Activated T-cell treated with anti-CD3 and anti-CD28 coated beads, Interleukin-2, amount 50 U/mL, for 1 hour (primary cell): ENCODE measurements at regions not wholly inside any gene's neighbourhood (a gene's known extent, or its start where the extent isn't known, plus 50 kb on each side); places are given as distances from the start of the nearest gene placed in this dataset.
A peak's percentile ranks its signal among the peaks of the same experiment; 100 is the strongest.

Source experiments
- DNase-seq: peaks from one replicate; pipeline ENCODE4 v3.0.0-alpha.2; 2020

DNA sequence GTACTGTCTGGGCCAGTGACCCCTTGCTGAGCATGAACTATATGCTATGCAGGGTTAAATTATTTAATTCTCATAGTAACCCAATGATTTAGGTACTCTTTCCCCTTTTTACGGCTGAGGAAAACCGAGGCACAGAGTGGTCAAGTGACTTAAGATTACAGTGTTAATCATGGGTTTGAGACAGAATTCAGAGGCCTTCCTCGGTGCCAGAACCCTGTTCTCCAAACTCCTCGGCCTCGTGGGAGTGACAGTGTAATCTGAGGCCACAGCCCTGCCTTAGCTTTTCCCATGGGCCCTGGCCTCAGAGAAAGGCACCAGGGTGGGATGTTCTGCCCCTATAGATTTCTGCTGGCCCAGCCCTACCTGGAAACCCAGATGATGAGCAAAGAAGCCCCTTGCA lies 86.4 kb upstream of the ZNF648 start:
- DNase-seq = no peak

DNA sequence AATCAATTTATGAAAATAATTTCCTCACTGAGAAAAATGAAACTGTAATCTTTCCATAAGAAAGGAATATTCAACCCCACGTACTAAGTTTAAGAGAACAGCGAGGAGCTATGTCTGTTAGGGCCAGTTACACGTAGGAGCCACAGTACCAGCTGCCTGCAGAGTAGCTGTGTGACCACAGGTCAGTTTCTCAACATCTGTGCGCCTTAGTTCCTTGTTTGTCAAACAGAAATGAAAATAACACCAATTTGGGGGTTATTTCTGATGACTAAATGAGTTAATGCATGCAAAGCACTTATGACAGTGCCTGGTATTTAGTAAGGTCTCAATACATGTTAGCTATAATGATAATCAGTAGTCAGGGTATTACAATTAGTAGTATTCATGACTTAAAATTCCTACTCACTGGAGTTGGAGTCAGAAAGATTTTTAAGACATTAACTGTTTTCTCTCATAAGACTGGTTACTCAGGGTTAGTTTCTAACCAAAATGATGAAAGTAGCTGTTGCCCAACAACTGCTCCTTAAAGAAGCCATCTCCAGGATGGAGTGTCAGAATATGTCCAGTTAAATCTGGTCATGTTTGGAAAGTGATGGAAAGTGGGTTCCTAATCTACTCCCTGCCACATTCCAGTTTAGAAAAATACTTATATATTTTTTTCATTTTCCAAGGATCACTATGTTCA lies 85.8 kb upstream of the ZNF648 start:
- no peak for DNase-seq

DNA sequence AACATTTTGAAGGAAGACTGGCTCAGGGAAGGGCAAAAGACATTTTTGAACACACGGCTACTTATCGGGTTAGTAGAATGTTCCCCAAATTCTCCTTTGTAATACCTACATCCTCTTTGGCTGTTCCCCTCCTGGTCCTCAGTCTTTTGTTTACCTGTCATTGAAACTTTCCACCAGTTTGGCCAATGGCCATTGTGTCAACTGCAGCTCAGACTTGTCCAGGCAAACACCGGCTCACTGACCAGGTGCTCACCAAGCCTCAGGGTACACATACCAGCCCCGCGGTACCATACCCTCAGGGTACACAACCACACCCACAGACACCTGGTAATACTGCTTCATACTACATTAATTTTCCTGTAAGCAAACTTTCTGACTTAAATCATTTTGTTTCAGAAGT lies 84.8 kb upstream of the ZNF648 start:
- no peak for DNase-seq

DNA sequence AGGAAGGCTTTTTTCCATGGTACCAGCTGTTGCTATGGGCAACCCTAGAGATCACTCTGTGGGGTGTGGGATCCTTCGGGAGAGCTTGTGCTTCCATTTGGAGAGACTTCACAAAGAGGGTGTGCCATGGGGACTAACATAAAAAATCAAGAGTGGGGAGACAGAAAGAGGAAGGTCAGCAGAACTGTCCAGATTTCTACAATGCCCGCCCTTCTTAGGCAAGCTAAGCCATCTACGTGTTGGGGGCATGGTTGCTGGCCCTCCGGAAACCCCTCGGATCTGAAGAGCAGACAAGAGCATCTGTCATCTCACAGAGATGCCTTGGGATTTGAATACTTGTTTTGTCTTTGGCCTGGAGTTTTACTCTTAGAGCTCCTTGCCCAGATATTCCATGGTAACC lies 83.9 kb upstream of the ZNF648 start:
- DNase-seq = no peak

DNA sequence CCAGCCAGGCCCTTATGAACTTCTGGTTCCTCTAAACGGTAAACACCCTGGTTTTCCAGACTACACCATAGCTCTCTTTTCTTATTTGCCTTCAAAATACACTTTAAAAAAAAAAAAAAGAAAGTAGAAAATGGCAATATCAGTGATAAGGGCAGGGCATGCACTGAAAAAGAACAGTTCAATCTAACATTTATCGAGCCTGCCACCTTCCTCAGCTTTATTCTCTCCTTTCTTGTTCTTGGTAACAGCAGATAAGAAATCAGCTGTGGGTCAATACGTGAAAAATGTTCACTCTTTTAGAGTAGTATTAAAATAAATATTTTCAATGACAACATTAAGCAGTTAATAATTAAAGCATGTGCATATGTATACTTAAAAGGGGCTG lies 83.1 kb upstream of the ZNF648 start:
- DNase-seq = no peak

DNA sequence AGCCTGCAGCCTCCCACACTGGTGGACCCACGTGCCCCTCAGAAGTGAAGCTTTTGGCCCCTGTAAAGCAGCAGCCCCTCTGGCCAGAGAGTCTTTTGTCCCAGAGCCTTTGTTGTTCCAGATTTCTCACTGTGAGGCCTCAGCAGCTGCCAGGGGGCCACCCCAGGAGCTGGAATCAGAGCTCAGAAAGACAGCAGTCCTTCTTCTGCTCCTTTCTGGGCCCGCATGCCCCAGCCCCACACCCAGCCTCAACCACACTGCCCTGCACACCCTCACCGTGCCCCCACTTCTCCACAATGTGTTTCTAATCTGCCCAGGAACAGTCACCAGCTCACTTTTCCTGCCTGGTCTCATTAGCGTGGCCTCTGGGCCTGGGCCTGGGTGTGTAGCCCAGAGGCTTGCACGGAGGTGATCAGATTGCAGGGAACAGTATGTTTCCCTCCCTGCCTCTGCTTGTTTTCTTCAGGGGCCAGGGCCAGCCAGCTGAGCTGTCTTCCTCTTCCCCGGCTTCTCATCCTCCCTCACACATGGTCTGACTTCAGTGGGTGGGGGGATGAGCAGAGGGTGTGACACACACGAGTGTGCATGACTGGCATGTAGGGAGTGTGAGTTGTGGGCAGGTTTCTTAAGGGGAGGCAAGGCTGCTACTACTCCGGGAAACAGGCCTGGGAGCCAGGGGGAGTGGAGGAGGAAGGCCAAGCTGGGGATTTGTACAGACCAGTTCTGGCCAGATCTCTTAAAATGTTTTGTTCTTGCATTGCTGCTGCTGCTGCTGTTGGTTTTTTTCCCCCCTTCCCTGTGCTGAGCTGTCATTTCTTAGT lies 82.5 kb upstream of the ZNF648 start:
- no peak for DNase-seq

DNA sequence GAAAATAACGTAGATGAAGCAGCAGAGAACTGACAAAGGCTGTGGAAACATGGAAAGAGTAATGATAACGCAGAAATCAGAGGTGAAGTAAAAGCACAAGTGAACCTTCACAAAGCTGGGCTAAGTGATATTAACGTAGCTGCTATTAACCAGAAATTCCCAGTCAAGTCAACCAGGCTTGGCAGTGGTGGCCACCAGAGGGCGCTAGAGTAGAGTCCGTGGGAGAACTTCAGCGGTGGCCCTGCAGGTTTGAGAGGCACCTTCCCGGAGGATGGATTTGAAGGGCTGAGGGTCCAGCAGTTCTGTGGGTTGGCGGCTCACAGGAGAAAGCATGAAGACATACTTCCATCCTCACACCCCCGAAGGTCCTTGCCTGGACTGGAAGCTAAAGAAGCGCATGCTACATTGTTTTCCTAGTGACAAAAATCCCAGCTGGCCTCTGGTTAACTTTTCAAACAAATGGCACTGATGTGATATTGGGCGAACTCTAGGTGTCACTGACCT lies 81.7 kb upstream of the ZNF648 start:
- DNase-seq = peak; percentile 84

DNA sequence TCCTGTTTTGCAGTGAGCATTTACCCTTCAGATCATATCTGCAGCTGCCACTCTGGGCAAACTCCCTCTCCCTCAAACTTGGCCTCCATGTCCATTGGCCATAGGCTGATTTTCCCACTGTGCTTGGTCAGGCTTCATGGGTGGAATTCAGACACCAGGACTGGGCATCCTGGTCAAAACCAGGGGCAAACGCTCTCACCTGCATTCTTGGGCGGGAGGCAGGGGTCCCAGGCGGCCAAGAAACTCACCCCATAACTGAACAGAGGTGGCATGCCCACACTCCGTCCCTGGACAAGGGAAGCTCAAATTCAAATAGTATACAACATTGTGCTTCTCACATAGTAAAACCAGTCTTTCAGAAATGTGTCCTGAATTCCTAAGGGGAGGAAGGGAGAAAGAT lies 81.1 kb upstream of the ZNF648 start:
- DNase-seq = no peak

DNA sequence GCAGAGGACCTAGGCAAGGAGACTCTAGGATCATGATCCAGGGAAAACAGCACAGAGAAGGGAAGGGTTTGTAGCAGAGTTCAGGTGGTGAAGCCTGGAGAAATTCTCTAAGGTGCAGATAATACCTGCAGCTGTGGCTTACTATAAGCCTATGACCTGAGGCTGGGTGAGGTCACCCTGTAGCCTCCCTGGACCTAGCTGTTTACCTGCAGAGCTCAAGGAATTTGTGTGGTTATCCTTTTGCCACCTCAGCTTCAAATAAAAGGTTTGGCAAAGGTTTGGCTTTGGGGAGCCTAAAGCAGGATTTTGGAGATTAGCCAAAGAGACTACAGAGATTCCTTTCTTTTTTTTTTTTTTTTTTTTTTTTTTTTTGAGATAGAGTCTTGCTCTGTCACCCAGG lies 79.5 kb upstream of the ZNF648 start:
- no peak for DNase-seq

DNA sequence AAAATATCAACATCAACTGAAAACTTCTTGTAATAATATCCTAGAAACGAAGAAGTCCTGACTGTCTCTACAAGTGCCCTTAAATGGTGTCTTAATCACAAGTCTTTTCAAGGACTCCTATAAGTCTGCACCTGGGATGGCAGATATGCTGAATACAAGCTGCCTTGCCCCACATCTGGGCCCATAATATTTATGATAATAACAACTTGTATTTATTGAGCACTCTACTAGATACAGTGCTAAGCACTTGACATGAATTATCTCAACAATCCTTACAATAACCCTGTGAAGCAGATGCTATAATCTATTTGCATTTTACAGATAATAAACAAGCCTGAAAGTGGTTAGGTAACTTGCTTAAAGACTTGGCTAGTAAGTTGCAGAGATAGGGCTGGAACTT lies 78.0 kb upstream of the ZNF648 start:
- DNase-seq = no peak

DNA sequence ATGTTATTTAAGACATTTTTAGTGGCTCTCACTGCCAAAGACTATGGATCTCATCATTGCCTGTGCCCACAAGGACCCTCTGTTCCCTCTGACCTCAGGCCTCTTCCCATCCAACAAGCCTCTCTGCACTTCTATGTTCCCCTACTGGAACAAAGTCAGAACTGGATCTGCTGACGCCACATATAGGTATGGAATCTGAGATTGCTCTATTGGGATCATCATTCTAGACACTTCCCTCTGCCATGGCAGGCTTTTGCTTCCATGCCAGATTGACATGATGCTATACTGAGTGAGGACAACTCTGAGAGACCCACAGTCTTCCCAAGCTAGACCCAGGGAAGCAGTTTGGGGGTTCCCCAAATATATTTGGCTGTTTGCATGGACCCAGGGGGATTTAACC lies 76.0 kb upstream of the ZNF648 start:
- DNase-seq = no peak

DNA sequence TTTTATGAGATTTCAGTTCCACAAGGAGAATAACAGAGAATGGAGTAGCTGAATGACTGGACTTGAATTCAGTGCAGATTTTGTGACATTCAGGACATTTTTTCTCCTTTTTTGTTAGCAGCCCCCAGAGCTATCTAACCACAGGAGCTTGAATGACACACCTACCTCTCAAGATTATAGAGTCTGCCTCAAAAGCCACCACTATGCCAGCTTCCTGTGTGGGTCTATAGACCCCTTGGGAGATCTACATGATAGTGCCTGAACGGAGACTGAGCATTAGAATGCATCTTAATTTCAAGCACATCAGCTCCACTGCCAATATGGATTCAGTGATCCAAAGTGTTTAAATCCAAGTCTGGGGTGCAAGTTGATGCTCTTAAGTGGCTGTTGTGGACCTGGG lies 74.4 kb upstream of the ZNF648 start:
- DNase-seq = no peak

DNA sequence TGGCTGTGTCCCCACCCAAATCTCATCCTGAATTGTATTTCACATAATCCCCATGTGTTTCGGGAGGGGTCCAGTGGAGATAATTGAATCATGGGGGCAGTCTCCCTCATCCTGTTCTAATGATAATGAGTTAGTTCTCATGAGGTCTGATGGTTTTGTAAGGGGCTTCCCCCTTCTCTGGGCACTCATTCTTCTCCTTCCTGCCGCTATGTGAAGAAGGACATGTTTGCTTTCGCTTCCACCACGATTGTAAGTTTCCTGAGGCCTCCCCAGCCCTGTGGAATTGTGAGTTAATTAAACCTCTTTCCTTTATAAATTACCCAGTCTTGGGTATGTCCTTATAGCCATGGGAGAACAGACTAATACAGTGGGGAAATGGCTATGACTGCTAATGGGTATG lies 72.7 kb upstream of the ZNF648 start:
- DNase-seq = no peak

DNA sequence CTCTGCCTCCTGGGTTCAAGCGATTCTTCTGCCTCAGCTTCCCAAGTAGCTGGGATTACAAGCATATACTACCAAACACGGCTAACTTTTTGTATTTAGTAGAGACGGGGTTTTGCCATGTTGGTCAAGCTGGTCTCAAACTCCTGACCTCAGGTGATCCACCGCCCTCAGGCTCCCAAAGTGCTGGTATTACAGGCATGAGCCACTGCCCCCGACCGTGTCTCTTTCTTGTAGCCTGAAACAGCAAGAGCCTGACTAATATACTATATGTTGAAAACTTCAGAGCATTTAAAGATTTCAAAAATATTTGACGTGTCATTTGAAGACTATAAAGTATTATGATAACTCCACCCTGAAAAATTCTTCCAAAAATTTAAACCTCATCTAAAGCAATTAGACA lies 71.7 kb upstream of the ZNF648 start:
- no peak for DNase-seq

DNA sequence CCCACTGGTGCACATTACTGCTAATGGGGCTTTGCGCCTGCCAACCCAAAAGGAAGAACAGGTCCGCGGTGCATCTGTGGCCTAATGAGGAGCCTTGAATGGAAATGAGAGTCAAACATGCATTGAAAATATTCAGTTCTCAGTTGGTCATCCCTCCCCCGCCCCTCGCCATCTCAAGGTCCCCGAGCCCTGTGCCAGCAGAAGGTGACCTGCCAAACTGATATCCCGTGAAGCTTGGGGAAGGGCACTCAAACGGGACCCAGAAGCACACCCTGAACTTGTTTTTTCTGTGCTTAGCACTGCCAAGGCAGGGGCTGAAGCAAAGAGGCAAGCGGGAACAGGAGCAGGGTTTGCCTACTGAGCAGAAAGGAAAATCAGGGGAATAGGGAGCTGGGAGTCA lies 67.9 kb upstream of the ZNF648 start:
- no peak for DNase-seq

DNA sequence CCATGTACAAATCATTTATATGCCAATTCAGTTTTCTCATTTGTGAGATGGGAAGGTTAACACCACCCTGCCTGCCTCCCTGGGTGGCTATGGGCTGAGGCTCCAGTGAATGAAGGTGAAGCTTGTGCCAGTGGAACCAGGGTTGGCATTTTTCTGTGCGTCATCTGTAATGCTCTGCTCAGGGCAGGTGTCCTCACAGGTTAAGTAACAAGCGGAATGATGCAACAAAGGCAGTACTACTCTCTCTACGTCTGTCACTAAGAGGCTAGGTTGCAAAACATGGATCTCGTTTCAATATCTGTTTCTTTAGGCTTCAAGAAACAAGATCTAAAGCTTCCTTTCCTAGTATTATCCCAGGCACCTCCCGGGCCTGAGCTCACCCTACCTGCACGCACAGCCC lies 67.0 kb upstream of the ZNF648 start:
- no peak for DNase-seq

DNA sequence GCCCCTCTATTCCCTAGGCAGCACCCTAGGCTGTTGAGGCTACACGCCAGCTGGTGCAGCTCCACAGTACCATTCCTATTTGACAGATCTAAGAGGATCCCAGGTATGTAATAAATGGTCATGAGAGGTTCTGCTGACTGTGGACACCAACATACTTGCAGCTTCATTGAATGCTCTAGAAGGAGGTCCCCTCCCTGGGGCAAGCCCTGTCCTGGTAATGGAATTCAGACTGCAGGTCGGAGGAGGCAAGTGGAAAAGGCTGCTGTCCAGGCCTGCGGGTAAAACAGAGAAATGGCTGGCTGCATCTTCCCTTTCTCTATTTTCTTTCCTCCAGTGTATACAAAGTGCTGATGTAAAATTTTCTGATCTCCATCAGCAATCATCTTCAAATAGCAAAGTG lies 66.1 kb upstream of the ZNF648 start:
- DNase-seq = no peak

DNA sequence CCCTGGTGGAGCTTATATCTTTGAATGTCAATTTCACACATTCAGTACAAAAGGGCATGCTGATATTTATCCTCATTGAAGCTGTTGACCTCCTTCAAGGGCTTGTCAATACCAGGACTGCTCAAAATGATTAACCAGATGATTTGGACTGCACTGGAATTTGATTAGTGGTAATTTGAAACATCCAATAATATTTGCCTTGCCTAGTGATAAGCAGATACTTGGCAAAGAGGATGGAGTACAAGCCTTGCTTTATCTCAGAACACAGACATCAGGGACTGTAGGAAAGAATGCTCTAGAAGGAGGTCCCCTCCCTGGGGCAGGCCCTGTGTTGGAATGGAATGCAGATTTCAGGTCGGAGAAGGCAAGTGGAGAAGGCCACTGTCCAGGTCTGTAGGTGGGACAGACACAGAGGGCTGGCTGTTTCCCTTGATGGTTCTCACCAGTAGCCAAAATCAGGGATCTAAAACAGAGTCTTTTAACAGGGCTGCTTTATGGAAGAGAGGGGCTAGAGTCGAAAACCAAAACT lies 64.8 kb upstream of the ZNF648 start:
- no peak for DNase-seq

DNA sequence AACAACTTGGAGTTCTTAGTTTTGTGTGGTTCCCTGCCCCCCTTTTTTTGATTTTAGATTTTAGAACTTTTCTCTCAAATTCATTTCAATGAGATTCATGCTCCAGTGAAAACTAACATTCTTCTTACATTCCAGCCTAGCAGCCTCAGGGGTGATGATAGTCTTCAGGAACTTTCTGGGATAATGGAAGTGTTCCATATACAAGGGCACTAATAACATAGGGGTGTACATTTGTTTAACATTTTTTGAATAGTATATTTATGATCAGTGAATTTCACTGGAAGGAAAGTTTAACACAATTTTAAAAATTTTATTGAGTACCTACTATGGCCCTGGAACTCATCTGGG lies 61.4 kb upstream of the ZNF648 start:
- DNase-seq = no peak

DNA sequence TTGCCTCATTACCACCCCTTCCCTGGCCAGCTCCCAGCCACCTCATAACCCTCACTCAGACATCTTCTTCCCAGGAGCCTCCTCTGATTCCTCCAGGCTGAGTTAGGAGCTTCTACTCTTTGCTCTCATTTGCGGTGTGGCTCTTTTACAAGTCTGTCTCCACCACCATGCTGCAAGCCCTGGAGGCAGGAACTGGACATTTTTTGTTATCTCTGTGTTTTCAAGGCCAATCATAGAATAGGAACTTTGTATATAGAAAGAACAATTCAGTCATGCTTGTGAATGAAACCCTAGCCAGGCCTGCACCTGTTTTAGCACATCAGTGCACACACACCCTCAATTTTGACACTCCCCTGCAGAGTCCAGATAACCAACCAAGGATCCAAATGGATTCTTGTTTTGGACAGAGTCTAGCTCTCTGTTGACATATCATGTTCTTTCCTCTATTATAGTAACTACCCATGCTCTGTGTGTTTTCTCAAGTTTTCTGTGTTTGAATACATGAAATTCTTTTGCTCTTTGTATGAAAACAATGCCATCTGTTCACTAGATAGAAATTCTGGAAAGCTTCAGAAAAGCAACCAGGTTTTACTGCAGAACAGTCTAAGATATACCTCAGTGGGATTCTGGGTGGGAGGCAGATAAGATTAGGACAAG lies 60.9 kb upstream of the ZNF648 start:
- no peak for DNase-seq

DNA sequence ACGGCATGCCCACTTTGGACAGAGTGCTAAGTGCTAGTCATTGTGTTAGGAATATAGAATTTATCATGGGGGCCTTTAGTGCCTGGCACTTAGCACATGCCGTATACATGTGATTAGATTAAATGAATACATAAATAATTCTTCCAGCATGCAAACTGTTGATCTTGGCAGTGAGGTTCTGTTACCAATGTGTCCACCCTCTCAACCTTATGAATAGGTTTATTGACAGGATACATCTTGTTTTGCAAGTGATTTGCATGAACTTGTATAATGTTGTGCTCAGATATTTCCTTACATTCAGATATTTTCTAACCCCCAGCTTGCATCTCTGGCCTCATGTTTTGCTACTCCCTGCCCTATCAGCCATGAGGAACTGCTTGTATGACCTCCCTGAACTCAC lies 60.3 kb upstream of the ZNF648 start:
- DNase-seq = no peak

DNA sequence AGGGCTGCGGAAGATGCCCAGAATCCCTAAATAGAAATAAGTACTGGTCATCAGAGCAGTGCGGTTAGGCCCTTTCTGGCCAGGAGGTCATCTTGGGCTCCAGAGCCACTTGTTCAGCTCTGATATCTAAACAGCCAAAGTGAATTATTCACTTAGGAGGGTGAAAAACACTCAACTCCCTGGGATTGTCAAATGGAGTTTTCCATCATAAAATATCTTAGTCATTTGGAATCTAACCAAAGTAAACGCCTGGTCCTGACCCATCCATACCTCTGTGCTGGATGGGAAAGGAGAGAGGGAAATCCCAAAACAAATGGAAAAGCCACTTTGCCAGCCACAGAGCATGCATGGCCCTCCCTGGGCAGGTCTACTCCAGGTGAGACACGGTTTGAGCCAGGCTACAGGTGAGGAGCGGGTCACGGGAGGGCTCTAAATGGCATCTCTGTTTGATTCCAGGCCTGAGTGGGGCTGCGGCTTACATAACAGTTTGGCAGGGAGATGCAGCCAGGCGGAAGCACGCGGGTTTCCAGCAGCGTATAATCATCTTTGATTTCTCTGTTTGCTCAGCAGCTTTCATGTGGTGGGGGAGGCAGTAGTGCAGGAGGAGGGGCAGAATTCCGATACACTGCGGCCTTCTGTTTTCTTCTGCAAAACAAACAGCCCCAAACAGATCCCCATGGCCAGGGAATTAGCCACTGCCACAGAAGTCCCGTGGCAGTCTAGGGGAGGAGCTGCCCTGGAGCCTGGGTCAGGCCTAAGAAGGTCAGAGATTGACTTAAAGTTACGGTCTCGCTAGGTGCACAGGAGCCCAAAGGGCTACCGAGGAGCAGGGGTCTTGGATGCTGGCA lies 59.1 kb upstream of the ZNF648 start:
- no peak for DNase-seq

DNA sequence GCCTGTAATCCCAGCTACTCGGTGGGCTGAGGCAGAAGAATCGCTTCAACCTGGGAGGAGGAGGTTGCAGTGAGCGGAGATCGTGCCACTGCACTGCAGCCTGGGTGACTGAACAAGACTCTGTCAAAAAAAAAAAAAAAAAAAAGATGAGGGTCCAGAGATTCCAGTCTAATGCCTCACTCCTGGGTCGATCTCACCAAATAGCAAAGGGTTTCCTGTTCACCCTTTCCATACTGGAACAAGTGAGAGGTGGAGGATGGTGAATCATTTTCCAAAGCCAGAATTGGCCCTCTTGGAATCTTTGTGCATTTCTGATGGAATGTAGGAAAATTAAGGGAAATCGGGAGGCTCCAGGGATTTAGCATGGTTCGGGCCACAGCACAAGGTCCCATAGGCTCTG lies 58.1 kb upstream of the ZNF648 start:
- DNase-seq = no peak
